Left renal cortex interstitium (tissue), 4 donors: ENCODE measurements at regions not wholly inside any gene's neighbourhood (a gene's known extent, or its start where the extent isn't known, plus 50 kb on each side); places are given as distances from the start of the nearest gene placed in this dataset.
A peak's percentile ranks its signal among the peaks of the same experiment; 100 is the strongest.

Source experiments
- DNase-seq, 4 donors: peaks; one replicate each; pipeline ENCODE4 v3.0.0-alpha.2; 2013; ENCODE audit warnings: low read depth in 4 of 4, low spot score in 2 of 4, missing footprints in 1 of 4

- no peak for DNase-seq
These were observed 130.7 kb downstream of the SNX19 start for GRCh38 chr11:130785380-130786116.

GRCh38 chr11:130786586-130786985, 129.7 kb downstream of the SNX19 start:
- no peak for DNase-seq

DNA sequence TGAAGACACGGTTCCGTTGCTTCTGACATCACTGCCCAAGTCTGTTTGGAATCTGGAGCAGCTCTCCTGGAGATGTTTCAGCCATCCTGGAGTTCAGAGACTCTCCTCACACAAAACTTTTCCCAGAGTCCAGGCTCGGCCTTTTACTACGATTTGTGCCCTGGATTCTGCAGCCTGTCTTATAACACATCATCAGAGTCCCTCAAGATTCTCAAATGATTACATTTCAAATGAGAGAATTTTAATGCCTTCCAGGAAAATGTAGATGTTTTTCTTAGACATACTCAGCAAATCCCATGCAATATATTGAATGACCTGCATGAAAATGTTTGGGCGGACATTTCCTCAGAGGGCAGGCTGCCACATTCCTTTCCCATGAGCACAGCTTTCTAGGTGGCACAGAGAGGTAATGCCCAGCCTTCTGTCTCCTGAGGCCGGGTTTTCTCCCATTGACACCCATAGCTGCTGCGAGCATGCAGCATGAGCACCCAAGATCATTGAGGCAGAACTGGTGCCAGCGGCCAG, 129.1 kb downstream of the SNX19 start:
- no peak for DNase-seq

GRCh38 chr11:130787973-130788570, 128.2 kb downstream of the SNX19 start:
- DNase-seq: no peak

GRCh38 chr11:130789056-130789640, 127.1 kb downstream of the SNX19 start:
- no peak for DNase-seq

DNA sequence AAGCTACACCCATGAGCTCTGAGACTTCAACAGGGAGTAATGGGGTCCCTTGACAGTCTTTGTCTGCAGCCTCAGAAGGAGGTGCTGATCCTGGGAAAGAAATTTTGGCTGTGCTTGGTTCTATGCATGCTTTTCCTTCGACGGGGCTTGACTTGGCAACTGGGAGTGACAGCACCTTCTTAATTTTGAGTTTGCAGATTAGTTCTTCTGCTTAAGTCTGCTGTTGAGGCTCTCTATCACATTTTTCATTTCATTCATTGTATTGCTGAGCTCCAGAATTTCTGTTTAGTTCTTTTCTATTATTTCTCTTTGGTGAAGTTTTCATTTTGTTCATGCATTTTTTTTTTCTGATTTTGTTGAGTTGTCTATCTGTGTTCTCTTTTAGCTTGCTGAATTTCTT, 125.6 kb downstream of the SNX19 start:
- no peak for DNase-seq

DNA sequence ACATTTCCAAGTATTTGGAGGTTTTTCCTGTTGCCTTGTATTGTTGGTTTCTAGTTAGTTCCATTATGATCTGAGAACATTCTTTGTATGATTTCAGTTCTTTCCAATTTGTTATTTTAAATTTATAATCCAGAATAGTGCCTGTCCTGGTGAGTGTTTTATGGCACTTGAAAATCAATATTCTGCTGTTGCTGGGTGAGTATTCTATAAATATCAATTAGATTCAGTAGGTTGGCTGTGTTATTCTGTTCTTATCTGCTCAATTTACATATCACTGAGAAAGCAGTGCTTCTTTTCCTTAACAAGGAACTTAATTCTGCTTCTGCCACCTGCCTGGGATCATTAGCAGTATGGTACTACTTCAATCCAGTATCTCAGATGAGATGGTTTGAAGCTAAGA, 123.5 kb downstream of the SNX19 start:
- DNase-seq: no peak

GRCh38 chr11:130796828-130797227, 119.5 kb downstream of the SNX19 start:
- no peak for DNase-seq

- DNase-seq: no peak
These were observed 118.0 kb downstream of the SNX19 start for GRCh38 chr11:130798280-130798679.

DNA sequence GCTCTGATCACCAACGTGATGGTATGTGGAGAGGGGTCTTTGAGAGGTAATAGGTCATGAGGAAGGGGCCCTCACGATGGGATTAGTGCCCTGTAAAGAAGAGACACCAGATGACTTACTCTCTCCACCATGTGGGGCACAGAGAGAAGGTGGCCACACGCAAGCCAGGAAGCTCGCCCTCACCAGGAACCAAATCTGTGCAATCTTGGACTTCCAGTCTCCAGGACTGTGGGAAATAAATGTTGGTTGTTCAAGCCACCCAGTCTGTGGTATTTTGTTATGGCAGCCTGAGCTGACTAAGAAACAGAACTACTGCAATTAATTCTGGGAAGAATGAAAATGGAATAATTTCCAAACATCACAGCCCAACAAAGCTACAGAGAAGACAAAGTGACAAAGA, 117.5 kb downstream of the SNX19 start:
- DNase-seq: no peak

- peak in 2 of 4 donors; percentile 64 to 67 for DNase-seq
These were observed 114.8 kb downstream of the SNX19 start for GRCh38 chr11:130801333-130802122.

DNA sequence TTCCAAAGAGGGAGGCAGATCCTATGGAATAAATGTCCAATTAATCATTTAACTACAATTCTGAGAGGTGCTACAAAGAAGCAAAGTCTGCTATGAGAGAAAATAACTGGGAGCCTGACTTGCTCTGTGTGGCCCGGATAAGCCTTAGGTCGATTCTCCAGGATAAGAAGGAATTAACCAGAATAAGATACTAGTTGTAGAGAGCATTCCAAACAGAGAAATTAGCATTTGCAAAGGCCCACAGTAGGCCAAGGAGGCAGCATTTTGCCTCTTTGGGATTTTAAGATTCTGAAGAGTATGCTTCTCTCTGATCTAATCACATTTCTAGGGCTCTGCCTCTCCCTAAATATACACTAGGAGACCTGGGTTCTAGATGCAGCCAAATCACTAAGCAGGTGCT, 113.7 kb downstream of the SNX19 start:
- no peak for DNase-seq

GRCh38 chr11:130804306-130805076, 111.8 kb downstream of the SNX19 start:
- DNase-seq: no peak

DNA sequence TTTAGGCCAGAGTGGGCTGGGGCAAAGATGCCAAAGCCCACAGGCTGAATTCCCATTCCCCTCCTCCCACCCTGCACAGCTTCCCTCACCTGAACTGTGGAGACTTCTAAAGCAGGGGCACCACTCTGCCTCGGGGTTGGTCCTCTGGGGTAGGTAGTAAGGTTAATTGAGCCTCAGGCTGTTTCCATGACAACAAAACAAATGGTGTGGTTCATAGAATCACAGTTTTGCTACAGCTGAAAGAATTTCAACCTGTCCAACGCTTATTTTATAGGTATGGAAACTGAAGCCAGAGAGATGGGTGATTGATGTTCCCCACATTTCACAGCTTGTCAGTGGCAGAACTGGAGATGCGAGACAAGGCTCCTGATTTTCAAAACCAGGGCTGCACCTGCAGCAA, 109.5 kb downstream of the SNX19 start:
- DNase-seq: no peak

GRCh38 chr11:130808541-130808940, 107.7 kb downstream of the SNX19 start:
- DNase-seq: no peak

DNA sequence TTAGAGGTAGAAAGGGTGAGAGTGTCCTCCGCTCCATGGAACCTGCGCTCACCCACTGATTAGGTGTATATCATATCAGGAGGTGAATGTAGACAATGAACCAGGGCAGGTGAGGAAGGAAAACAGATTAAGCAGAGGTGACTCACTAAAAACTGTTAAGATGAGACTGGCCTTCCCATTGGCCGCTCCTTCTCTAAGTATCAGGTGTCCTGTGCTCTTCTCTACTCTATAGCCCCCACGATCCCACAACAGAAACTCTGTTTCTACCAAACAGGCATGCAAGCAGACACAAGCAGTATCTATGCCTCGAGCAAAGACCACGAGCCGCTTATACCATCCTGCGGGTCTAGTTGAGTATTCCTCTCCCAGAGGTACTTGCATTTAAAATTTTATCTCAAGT, 103.1 kb downstream of the SNX19 start:
- DNase-seq: no peak

- DNase-seq: no peak
These were observed 102.6 kb downstream of the SNX19 start for GRCh38 chr11:130813638-130814037.

- no peak for DNase-seq
These were observed 101.7 kb downstream of the SNX19 start for GRCh38 chr11:130814440-130815096.

GRCh38 chr11:130815097-130815802, 101.0 kb downstream of the SNX19 start:
- no peak for DNase-seq
